WTC11 (cell line): ENCODE measurements at regions not wholly inside any gene's neighbourhood (a gene's known extent, or its start where the extent isn't known, plus 50 kb on each side); places are given as distances from the start of the nearest gene placed in this dataset.

Experiments
- CBFB ChIP-seq: sonication (generic); formaldehyde crosslinking; IDR thresholded peaks from 2 replicates; pipeline ENCODE4 v1.8.1; 2022; ENCODE audit warnings: mild to moderate bottlenecking, low read depth, missing genetic modification reagents
- CTCF ChIP-seq: fragments of 200-600 bp; IDR thresholded peaks from 2 replicates; pipeline ENCODE4 v1.8.0; 2022; ENCODE audit warnings: antibody characterized with exemption
- ESRRA ChIP-seq: sonication (generic); formaldehyde crosslinking; IDR thresholded peaks from 2 replicates; pipeline ENCODE4 v1.8.1; 2022; ENCODE audit warnings: mild to moderate bottlenecking, missing genetic modification reagents, borderline replicate concordance
- FOXP1 ChIP-seq: sonication (generic); formaldehyde crosslinking; IDR thresholded peaks from 2 replicates; pipeline ENCODE4 v1.8.0; 2022; ENCODE audit warnings: missing genetic modification reagents, mild to moderate bottlenecking, moderate library complexity, borderline replicate concordance
- SP1 ChIP-seq: sonication (generic); formaldehyde crosslinking; conservative IDR thresholded peaks from 2 replicates; pipeline ENCODE4 v1.8.1; 2022; ENCODE audit warnings: missing genetic modification reagents
- USF1 ChIP-seq: sonication (generic); formaldehyde crosslinking; IDR thresholded peaks from 2 replicates; pipeline ENCODE4 v1.8.0; 2022; ENCODE audit warnings: mild to moderate bottlenecking, missing genetic modification reagents
- ZNF263 ChIP-seq: sonication (generic); formaldehyde crosslinking; IDR thresholded peaks from 2 replicates; pipeline ENCODE4 v1.8.1; 2022; ENCODE audit warnings: low read depth, mild to moderate bottlenecking, moderate library complexity, missing genetic modification reagents

- no peak for TF ChIP-seq CBFB (CRISPR knock-in tag)
- no peak for TF ChIP-seq CTCF
- no peak for TF ChIP-seq ESRRA
- TF ChIP-seq ZNF263 (CRISPR knock-in tag), result no peak
- no peak for TF ChIP-seq SP1
- no peak for TF ChIP-seq USF1 (CRISPR knock-in tag)
- no peak for TF ChIP-seq FOXP1 (CRISPR knock-in tag)
These were observed 131.6 kb upstream of the P2RY1 start for GRCh38 chr3:152703245-152703890.
